PC-9 (cell line): ENCODE measurements at regions not wholly inside any gene's neighbourhood (a gene's known extent, or its start where the extent isn't known, plus 50 kb on each side); places are given as distances from the start of the nearest gene placed in this dataset.

Source experiments
- EZH2 ChIP-seq: fragments of 200-600 bp; sonication (generic); IDR thresholded peaks from 2 replicates; pipeline ENCODE4 v1.8.0; 2017; ENCODE audit warnings: antibody characterized with exemption, low read depth
- TF ChIP-seq, protein P1 (sequence below): fragments of 200-600 bp; sonication (generic); conservative IDR thresholded peaks from 2 replicates; pipeline ENCODE4 v1.6.1; 2017; ENCODE audit warnings: mixed run types, antibody characterized with exemption, mild to moderate bottlenecking, moderate library complexity

DNA sequence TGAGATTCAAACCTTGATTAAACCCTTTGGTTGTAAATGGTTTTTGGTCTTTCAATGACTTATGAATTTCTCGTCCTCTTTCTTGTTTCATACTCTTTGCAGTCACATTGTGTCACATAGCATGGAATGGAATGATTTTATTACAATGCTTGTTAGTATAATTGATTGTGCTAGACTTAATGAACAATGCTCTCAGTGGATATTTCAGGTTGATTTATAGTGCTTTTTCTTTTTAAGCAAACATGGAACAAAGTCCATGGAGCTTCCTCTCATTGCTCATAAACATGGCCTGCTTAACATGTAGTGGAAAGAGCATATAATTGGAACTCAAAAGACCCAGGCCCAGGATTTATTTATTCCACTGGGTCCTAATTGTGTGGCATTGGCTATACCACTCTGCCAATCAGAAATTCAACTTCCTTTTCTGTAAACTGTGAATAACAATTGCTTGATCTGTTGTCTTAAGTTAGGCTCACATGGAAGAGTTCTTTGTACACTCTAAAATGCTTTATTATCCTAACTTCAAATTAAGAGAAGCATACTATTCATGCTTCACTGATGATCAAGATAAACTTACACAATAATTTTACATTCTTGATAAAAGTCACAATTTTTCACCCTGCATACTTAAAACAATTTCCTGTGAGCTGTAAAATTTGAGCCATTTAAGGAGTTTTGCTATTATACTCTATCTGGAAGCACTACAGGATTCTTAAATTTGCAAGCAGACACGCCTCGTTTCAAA, 370.5 kb upstream of the PDE3A start:
- TF ChIP-seq, protein P1, sequence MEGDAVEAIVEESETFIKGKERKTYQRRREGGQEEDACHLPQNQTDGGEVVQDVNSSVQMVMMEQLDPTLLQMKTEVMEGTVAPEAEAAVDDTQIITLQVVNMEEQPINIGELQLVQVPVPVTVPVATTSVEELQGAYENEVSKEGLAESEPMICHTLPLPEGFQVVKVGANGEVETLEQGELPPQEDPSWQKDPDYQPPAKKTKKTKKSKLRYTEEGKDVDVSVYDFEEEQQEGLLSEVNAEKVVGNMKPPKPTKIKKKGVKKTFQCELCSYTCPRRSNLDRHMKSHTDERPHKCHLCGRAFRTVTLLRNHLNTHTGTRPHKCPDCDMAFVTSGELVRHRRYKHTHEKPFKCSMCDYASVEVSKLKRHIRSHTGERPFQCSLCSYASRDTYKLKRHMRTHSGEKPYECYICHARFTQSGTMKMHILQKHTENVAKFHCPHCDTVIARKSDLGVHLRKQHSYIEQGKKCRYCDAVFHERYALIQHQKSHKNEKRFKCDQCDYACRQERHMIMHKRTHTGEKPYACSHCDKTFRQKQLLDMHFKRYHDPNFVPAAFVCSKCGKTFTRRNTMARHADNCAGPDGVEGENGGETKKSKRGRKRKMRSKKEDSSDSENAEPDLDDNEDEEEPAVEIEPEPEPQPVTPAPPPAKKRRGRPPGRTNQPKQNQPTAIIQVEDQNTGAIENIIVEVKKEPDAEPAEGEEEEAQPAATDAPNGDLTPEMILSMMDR: no peak
- no peak for TF ChIP-seq EZH2
